ENCODE measurements at regions not wholly inside any gene's neighbourhood (a gene's known extent, or its start where the extent isn't known, plus 50 kb on each side); places are given as distances from the start of the nearest gene placed in this dataset.
A peak's percentile ranks its signal among the peaks of the same experiment; 100 is the strongest.

DNA sequence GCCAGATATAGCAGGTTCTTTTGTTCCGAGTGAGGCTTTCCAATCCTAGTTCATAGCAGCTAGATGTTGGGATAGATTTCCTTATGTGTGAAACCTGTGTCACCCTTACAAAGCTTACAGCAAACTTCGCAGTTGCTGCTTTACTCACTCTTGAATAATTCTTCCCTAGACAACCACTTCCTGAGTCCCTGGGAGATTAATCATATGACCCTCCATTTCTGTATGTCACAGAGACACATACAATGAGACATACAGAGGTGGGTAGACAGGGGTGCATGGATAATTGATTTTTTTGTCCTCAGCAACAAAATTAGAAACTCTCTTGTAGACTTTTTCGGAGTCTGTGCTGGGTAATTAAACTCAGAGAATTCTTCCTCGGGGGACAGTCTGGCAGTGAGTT lies 163.2 kb downstream of the NSUN3 start:
- no peaks in the 10 kb centered on the region for H3K27me3 Mint-ChIP-seq (ENCODE audit: low read depth)
- TF ChIP-seq, protein P1, sequence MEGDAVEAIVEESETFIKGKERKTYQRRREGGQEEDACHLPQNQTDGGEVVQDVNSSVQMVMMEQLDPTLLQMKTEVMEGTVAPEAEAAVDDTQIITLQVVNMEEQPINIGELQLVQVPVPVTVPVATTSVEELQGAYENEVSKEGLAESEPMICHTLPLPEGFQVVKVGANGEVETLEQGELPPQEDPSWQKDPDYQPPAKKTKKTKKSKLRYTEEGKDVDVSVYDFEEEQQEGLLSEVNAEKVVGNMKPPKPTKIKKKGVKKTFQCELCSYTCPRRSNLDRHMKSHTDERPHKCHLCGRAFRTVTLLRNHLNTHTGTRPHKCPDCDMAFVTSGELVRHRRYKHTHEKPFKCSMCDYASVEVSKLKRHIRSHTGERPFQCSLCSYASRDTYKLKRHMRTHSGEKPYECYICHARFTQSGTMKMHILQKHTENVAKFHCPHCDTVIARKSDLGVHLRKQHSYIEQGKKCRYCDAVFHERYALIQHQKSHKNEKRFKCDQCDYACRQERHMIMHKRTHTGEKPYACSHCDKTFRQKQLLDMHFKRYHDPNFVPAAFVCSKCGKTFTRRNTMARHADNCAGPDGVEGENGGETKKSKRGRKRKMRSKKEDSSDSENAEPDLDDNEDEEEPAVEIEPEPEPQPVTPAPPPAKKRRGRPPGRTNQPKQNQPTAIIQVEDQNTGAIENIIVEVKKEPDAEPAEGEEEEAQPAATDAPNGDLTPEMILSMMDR (IDR thresholded peaks at IDR 0.05; ENCODE audit: unreplicated experiment in 3 of 3) = no peak
- H3K36me3 Mint-ChIP-seq (ENCODE audit: low read depth) = no peaks in the 10 kb centered on the region
- H3K27ac Mint-ChIP-seq = peak overlapping the region; percentile 29 to 60 (median 40)
- no peaks in the 10 kb centered on the region for H3K9me3 Mint-ChIP-seq
- peaks cover 29% of the 10 kb centered on the region for H3K4me1 Mint-ChIP-seq
- no peak overlapping the region for H3K4me3 Mint-ChIP-seq

DNA sequence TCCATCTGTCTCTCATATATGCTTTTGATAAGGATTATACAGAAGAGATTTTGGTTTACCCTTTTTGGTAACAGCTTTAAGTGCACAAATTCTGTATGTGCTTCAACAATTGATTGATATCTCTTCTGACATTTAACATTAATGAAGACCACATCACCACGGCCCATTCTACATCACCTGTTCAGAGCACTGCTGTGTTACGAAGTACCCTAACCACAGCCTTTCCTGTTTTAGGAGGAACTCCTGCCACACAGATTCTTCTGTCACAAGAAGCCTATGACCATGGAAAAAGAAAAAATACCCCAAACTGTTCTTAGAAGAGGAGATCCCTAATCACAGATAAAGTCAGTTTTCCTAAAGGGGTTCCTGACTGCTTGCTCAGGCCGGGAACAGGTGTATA lies 170.1 kb downstream of the NSUN3 start:
- TF ChIP-seq, protein P1 (IDR thresholded peaks at IDR 0.05; ENCODE audit: unreplicated experiment in 3 of 3) = no peak
- no peak overlapping the region for H3K4me3 Mint-ChIP-seq
- H3K27me3 Mint-ChIP-seq (ENCODE audit: low read depth) = peaks cover 4% of the 10 kb centered on the region
- no peak overlapping the region for H3K27ac Mint-ChIP-seq
- H3K4me1 Mint-ChIP-seq = no peaks in the 10 kb centered on the region
- H3K9me3 Mint-ChIP-seq = peaks cover 16% of the 10 kb centered on the region
- no peaks in the 10 kb centered on the region for H3K36me3 Mint-ChIP-seq (ENCODE audit: low read depth)

DNA sequence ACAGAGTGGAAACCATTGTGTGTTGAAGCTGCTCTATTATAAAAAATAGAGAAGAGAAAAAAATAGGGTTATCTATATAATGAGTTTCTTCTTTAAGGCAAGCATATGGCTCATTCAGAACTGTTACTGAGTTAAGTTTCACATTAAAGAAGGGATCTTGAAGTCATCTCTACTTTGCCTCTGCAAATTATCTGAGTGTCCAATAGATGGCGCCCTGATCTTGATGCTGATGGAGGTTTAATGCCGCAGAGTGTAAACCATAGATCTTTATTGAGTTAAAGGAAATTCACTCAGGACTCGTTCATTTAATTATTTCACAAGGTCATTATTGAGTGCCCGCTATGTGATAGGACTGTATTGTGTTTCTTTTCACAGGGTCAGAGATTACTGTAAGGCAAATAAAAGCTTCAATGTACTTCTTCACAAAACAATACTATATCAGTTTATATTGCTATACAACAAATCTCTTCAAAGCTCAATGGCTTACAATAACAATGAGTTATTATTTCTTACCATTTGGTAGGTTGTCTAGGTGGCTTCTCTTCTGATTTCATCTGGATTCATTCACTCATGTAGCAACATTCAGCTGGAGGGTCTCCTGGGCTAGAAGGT lies 171.4 kb downstream of the NSUN3 start:
- peaks cover 4% of the 10 kb centered on the region for H3K27me3 Mint-ChIP-seq (ENCODE audit: low read depth)
- H3K9me3 Mint-ChIP-seq = peaks cover 19% of the 10 kb centered on the region
- no peak overlapping the region for H3K27ac Mint-ChIP-seq
- H3K4me1 Mint-ChIP-seq = no peaks in the 10 kb centered on the region
- H3K36me3 Mint-ChIP-seq (ENCODE audit: low read depth) = no peaks in the 10 kb centered on the region
- H3K4me3 Mint-ChIP-seq = no peak overlapping the region
- TF ChIP-seq, protein P1 (IDR thresholded peaks at IDR 0.05; ENCODE audit: unreplicated experiment in 3 of 3) = peak; percentile 65 to 74 (median 71)

DNA sequence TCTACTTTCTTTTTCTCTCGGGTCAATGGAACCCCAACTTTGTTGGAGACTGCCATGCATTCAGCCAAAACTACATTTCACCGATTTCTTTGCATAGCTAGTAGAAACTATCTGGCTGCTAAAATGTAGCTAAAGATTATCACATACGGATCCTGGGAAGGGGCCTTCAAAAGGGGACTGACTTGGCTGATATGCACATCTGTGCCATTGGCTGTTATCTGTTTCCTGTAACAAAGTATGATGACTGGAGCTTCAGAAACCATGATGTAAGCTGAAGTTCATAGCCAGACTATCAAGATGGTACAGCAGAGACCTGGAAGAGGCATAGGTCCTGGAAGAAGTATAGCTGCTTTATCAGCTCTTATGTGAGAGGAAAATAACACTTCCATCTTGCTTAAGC lies 179.1 kb downstream of the NSUN3 start:
- Mint-ChIP-seq H3K36me3 (ENCODE audit: low read depth) (no peaks in the 10 kb centered on the region), H3K27me3 (ENCODE audit: low read depth) (no peaks in the 10 kb centered on the region), H3K9me3 (peaks cover 16% of the 10 kb centered on the region), H3K27ac (no peak overlapping the region), H3K4me3 (no peak overlapping the region), H3K4me1 (peaks cover 15% of the 10 kb centered on the region)
- TF ChIP-seq, protein P1 (IDR thresholded peaks at IDR 0.05; ENCODE audit: unreplicated experiment in 3 of 3) = no peak

DNA sequence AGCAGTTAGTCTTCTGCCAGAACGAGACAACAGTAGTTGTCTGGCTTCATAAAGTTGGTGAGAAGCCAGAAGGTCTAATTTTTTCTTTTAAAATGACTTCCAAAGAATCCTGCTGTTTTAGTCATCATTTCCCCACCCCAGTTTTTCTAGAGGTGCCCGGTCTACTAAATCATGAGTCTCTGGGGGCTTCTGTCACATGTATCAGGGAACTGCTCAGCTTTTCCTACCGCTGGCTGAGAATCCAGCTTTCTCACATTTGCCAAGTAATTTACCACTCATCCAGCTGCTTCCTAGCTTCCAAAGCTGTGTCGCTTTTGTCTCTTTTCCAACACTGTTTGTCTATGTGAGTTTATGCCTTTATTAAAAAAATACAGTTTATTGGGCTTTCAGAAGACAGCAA lies 183.3 kb downstream of the NSUN3 start:
- Mint-ChIP-seq H3K4me1 (peaks cover 23% of the 10 kb centered on the region), H3K36me3 (ENCODE audit: low read depth) (no peaks in the 10 kb centered on the region), H3K4me3 (peak overlapping the region in 1 of 3 experiments; percentile 54), H3K27ac (peak overlapping the region; percentile 12 to 84 (median 77)), H3K9me3 (no peaks in the 10 kb centered on the region), H3K27me3 (ENCODE audit: low read depth) (peaks cover 3% of the 10 kb centered on the region)
- TF ChIP-seq, protein P1 (IDR thresholded peaks at IDR 0.05; ENCODE audit: unreplicated experiment in 3 of 3) = no peak

DNA sequence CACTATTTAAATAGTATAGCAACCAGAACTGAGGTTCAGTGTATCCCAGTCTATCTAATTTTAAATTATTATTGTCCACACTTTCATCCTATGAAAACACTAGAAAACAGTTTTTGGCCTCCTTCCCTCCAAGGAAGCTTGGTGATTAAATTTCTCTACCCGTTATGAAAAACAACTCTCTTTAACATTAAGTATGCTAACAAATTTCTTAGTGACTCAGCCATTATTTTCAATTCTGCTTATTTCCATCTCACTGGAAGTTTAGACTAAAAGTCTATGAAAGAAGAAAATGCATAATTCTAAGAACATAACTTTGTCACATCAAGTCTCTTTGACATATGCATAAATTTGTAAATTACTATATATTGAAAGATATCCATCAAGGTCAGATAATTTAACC lies 185.2 kb downstream of the NSUN3 start:
- Mint-ChIP-seq H3K4me3 (no peak overlapping the region), H3K9me3 (no peaks in the 10 kb centered on the region), H3K4me1 (peaks cover 23% of the 10 kb centered on the region), H3K36me3 (ENCODE audit: low read depth) (no peaks in the 10 kb centered on the region), H3K27ac (peak overlapping the region in 2 of 3 experiments; percentile 49 to 58), H3K27me3 (ENCODE audit: low read depth) (peaks cover 3% of the 10 kb centered on the region)
- TF ChIP-seq, protein P1 (IDR thresholded peaks at IDR 0.05; ENCODE audit: unreplicated experiment in 3 of 3) = no peak
